ENCODE measurements at regions not wholly inside any gene's neighbourhood (a gene's known extent, or its start where the extent isn't known, plus 50 kb on each side); places are given as distances from the start of the nearest gene placed in this dataset.

DNA sequence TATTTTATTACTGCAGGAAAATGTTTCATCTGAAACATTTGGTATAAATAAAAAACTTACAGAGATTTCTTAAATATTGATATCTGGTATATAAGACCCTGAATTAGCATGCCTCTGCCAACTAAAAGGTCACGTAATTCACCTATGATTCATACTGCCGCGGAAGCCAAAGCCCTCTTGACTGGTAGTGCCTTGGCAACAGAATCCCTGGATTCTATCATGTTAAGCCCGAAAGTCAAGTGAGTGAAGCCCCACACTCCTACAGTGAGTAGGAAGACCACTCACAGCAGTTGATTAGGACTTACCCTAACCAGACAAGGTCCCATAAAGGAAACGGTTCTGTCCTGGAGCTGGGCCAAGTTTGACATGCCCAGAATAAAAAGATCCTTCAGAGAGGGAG is 175.6 kb upstream of the NREP start:
- no peak for DNase-seq (ENCODE audit: extremely low read depth, low read depth)

DNA sequence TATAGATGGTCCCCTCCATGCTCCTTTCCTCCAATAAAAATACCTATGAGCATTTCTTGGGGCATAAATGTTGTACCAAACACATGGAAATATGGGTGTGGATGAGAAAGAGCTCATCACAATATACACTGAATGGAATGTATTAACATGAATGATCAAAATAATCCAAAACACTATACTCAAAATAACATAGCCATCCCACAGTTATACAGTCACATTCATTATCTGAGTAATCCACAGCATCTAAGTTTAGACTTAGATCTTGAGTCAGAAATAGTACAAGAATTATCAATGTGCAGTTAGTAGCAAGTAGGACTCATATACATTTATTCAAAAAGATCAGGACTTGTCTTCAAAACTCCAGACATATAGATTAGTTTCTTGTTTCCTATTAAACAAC is 175.2 kb upstream of the NREP start:
- no peak for DNase-seq (ENCODE audit: extremely low read depth, low read depth)
- H3K4me3 ChIP-seq (replicated peaks; ENCODE audit: low read depth, low read length) = no peak overlapping the region
- no peak for TF ChIP-seq CTCF (IDR thresholded peaks at IDR 0.05; ENCODE audit: low read depth, low read length, missing control alignments)

More for the DNA sequence above, 175.6 kb upstream of the NREP start:
- no peak overlapping the region for H3K4me3 ChIP-seq (replicated peaks; ENCODE audit: low read depth, low read length)
- no peak for TF ChIP-seq CTCF (IDR thresholded peaks at IDR 0.05; ENCODE audit: low read depth, low read length, missing control alignments)

DNA sequence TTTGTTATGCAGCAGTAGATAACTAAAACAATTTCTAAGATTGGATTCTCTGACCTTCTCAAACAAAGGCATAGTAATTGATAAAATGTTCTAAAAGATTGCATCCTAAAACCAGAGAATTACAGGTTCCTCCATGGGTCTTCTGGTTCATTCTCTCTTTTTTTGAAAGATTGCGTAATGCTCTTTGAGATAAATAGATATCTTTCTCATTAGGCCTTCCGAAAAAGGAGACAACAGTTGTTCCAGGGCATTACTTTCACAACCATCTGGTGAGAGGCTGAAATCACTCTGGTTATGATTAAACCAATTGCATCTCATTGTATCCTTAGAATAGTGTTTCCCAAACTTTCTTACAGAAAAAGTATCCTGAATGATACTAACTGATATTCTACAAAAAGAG is 174.7 kb upstream of the NREP start:
- DNase-seq (ENCODE audit: extremely low read depth, low read depth) = no peak

DNA sequence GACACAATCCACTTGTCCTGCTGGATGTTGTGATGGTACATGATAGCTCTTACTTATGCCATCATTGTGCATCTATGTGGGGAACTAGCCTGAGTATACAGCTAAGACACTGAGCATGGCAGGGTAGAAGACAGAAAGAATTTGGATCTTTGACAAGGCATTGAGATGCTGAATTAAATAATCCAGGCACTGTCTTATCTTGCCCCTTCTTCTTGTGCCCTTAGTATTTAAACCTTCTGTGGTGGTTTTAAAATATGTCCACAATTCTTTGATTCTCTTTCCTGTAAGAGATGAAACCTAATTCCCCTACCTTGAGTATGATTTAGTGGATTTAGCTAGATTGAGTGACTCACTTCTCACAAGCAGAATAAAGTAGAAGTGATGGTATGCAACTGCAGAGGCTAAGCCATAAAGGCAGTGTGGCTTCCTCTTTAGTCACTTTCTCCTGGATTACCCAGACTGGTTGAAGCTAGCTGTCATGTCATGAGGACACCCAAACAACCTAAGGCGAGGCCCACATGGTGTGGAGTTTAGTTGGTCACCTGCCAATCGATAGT is 174.0 kb upstream of the NREP start:
- TF ChIP-seq CTCF (IDR thresholded peaks at IDR 0.05; ENCODE audit: low read depth, low read length, missing control alignments) = no peak
- DNase-seq (ENCODE audit: extremely low read depth, low read depth) = peak; percentile 40

More for the DNA sequence above, 174.7 kb upstream of the NREP start:
- no peak for TF ChIP-seq CTCF (IDR thresholded peaks at IDR 0.05; ENCODE audit: low read depth, low read length, missing control alignments)
- H3K4me3 ChIP-seq (replicated peaks; ENCODE audit: low read depth, low read length) = no peak overlapping the region

GRCh38 chr5:111930449-111930848 is 173.5 kb upstream of the NREP start:
- H3K4me3 ChIP-seq (replicated peaks; ENCODE audit: low read depth, low read length) = no peak overlapping the region
- DNase-seq (ENCODE audit: extremely low read depth, low read depth) = no peak
- no peak for TF ChIP-seq CTCF (IDR thresholded peaks at IDR 0.05; ENCODE audit: low read depth, low read length, missing control alignments)

More for the DNA sequence above, 174.0 kb upstream of the NREP start:
- no peak overlapping the region for H3K4me3 ChIP-seq (replicated peaks; ENCODE audit: low read depth, low read length)

DNA sequence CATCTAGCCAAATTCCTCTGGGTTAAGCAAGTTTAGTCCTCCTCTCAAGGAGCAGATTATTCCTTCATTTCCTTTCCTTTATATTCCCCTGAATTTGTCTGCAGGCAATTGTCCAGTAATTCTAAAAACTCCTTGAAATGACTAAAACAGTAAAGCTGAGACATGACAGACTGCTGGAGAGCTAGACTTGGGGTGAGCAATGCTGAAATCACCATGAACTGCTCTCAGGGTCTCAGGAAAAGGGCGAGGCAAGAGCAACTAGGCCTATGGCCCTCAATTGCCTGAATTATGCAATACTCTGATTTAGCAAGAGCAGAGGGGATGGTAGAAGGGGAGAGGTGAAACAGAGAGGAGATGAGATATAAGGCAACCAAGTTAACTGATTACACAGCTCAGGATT is 172.9 kb upstream of the NREP start:
- peak; percentile 27 for DNase-seq (ENCODE audit: extremely low read depth, low read depth)
- no peak for TF ChIP-seq CTCF (IDR thresholded peaks at IDR 0.05; ENCODE audit: low read depth, low read length, missing control alignments)

DNA sequence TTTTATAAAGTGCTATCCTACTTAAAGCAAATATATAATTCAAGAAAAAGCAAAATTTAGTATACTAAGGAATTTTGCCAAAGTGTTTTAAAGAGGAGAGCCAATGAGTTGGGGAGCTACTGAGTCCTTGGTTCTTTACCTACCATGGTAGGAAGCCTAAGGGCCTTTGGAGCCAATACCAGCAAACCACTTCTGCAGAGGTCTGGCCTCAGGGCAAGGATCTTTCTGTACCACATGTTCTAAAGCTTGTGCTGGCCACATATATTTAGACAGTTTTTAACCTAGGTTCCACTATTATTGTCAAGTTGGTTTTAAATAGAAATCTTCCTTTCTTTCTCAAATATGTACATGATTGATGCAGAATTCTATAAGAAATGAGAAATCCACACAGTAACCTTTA is 172.3 kb upstream of the NREP start:
- DNase-seq (ENCODE audit: extremely low read depth, low read depth) = no peak
- no peak for TF ChIP-seq CTCF (IDR thresholded peaks at IDR 0.05; ENCODE audit: low read depth, low read length, missing control alignments)
- H3K4me3 ChIP-seq (replicated peaks; ENCODE audit: low read depth, low read length) = no peak overlapping the region

More for the DNA sequence above, 172.9 kb upstream of the NREP start:
- no peak overlapping the region for H3K4me3 ChIP-seq (replicated peaks; ENCODE audit: low read depth, low read length)

All from HFF-Myc (cell line).